ENCODE measurements at regions not wholly inside any gene's neighbourhood (a gene's known extent, or its start where the extent isn't known, plus 50 kb on each side); places are given as distances from the start of the nearest gene placed in this dataset.

DNA sequence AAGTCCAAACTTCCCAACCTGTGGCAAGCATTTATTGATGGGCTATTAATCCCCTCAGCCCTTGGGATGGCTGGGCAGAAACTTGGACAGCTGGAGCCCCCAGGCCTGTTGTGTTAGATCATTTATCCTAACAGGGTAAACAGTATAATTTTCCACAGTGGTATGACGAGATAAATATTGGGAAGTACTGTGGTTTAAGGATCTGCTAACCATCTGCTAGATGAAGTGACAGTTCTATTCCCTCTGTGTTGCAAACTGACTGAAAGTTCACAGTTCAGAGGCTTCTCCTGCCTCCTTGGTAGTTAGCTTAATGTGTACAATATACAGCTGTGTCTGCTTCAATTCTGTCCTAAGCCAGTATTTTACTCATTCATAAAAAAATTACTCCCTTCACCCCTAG lies 127.5 kb upstream of the CHODL start:
- no peaks in the 10 kb centered on the region for H3K9me3 ChIP-seq (replicated peaks; ENCODE audit: control insufficient read depth, insufficient read depth, low read length)
- no peak for DNase-seq (ENCODE audit: low read depth, low spot score)
- no peaks in the 10 kb centered on the region for H3K4me1 ChIP-seq (ENCODE audit: control insufficient read depth, extremely low read depth, insufficient read depth, low read length)
- CTCF ChIA-PET, result no interaction called here
- no peak for TF ChIP-seq MAX (IDR thresholded peaks at IDR 0.05; ENCODE audit: insufficient read depth, insufficient read length)
- TF ChIP-seq EZH2 (IDR thresholded peaks at IDR 0.05; ENCODE audit: borderline replicate concordance, low read depth, low read length, severe bottlenecking), result no peak
- TF ChIP-seq POLR2AphosphoS5 (IDR thresholded peaks at IDR 0.05; ENCODE audit: insufficient read depth, low read depth, low read length), result no peak
- no peak for TF ChIP-seq CTCF (IDR thresholded peaks at IDR 0.05; ENCODE audit: extremely low read depth in 1 of 2, insufficient read depth in 1 of 2, low read depth in 1 of 2, low read length in 2 of 2)
- no peak for TF ChIP-seq POLR2A (IDR thresholded peaks at IDR 0.05; ENCODE audit: low read depth, low read length)
- TF ChIP-seq GATA2 (IDR thresholded peaks at IDR 0.05; ENCODE audit: insufficient read depth, insufficient read length, low read depth, low read length), result no peak
- TF ChIP-seq JUN (IDR thresholded peaks at IDR 0.05; ENCODE audit: borderline replicate concordance, insufficient read depth, insufficient read length, low read depth), result no peak
- no peak for TF ChIP-seq MYC (IDR thresholded peaks at IDR 0.05; ENCODE audit: low read depth, low read length)
- no peak overlapping the region for H3K27ac ChIP-seq (ENCODE audit: insufficient read depth, low read depth, low read length)
- dilution Hi-C loops (cut with MboI; ENCODE audit: extremely low pct_ligation_motif_present, low sequenced_read_pairs), result no loop called here
- no TSS peak for BruUV-seq (replicated peaks)
- no peak for FAIRE-seq
- no peaks in the 10 kb centered on the region for H3K27me3 ChIP-seq (ENCODE audit: control insufficient read depth in 2 of 2, insufficient read depth in 2 of 2, low read length in 2 of 2)
- no peaks in the 10 kb centered on the region for H4K20me1 ChIP-seq (replicated peaks; ENCODE audit: control insufficient read depth, extremely low read depth, insufficient read depth, low read length)
- H3K9me1 ChIP-seq (replicated peaks; ENCODE audit: control insufficient read depth, extremely low read depth, insufficient read depth, low read length), result no peaks in the 10 kb centered on the region
- POLR2A ChIA-PET, result no interaction called here
- no peak overlapping the region for H3K4me3 ChIP-seq (replicated peaks in 1 of 3; ENCODE audit: insufficient read depth in 1 of 3, low read depth in 1 of 3, low read length in 3 of 3)
- no peak overlapping the region for H3K9ac ChIP-seq (replicated peaks; ENCODE audit: extremely low read depth, insufficient read depth, low read length)
- H2AFZ ChIP-seq (ENCODE audit: low read depth, low read length), result no peak overlapping the region
- H3K36me3 ChIP-seq (ENCODE audit: control insufficient read depth in 2 of 2, extremely low read depth in 1 of 2, insufficient read depth in 2 of 2, low read length in 2 of 2), result no peaks in the 10 kb centered on the region
- H3K79me2 ChIP-seq (ENCODE audit: control insufficient read depth, insufficient read depth, low read length), result no peaks in the 10 kb centered on the region
- intact Hi-C loops (cut with micrococcal nuclease), result no loop called here
- H3K4me2 ChIP-seq (ENCODE audit: insufficient read depth, low read length), result no peak overlapping the region

All from endothelial cell of umbilical vein (primary cell).